NCI-H748 (cell line): ENCODE measurements at regions not wholly inside any gene's neighbourhood (a gene's known extent, or its start where the extent isn't known, plus 50 kb on each side); places are given as distances from the start of the nearest gene placed in this dataset.
"Not testable (repeated sequence)": the region's sequence is repeated elsewhere in the genome, so short reads cannot be mapped to it uniquely, and the experiment has no call there.

ENCODE experiments used
- DNase-seq: peaks from one replicate; lab custom pipeline; 2025; ENCODE audit not compliant: unreplicated experiment; lab: John Stamatoyannopoulos, UW

GRCh38 chr1:73772941-73773340 lies 425.0 kb downstream of the LRRIQ3 start:
- no peak for DNase-seq

- DNase-seq, result no peak
Observed at GRCh38 chr1:73771396-73771795, 426.6 kb downstream of the LRRIQ3 start.

GRCh38 chr1:73770109-73770905 lies 427.7 kb downstream of the LRRIQ3 start:
- DNase-seq, result no peak

- DNase-seq, result peak; percentile 12
Observed at GRCh38 chr1:73766786-73767348, 431.1 kb downstream of the LRRIQ3 start.

GRCh38 chr1:73765551-73766233 lies 432.3 kb downstream of the LRRIQ3 start:
- peak; percentile 46 for DNase-seq

GRCh38 chr1:73761559-73761958 lies 436.4 kb downstream of the LRRIQ3 start:
- DNase-seq, result no peak

- no peak for DNase-seq
Observed at GRCh38 chr1:73759011-73759410, 439.0 kb downstream of the LRRIQ3 start.

- no peak for DNase-seq
Observed at GRCh38 chr1:73756817-73757216, 441.2 kb downstream of the LRRIQ3 start.

- no peak for DNase-seq
Observed at GRCh38 chr1:73755649-73756048, 442.3 kb downstream of the LRRIQ3 start.

- DNase-seq, result no peak
Observed at GRCh38 chr1:73749996-73750395, 448.0 kb downstream of the LRRIQ3 start.

- DNase-seq, result no peak
Observed at GRCh38 chr1:73744985-73745384, 453.0 kb downstream of the LRRIQ3 start.

GRCh38 chr1:73736125-73736524 lies 461.9 kb downstream of the LRRIQ3 start:
- no peak for DNase-seq

GRCh38 chr1:73727036-73727435 lies 470.9 kb downstream of the LRRIQ3 start:
- no peak for DNase-seq

GRCh38 chr1:73722055-73722454 lies 475.9 kb downstream of the LRRIQ3 start:
- no peak for DNase-seq

- no peak for DNase-seq
Observed at GRCh38 chr1:73717976-73718375, 480.0 kb downstream of the LRRIQ3 start.

GRCh38 chr1:73711089-73711488 lies 486.9 kb downstream of the LRRIQ3 start:
- no peak for DNase-seq

- DNase-seq, result peak; percentile 6
Observed at GRCh38 chr1:73701826-73702225, 496.1 kb downstream of the LRRIQ3 start.

GRCh38 chr1:73676186-73676585 lies 521.8 kb downstream of the LRRIQ3 start:
- no peak for DNase-seq

- DNase-seq, result peak; percentile 74
Observed at GRCh38 chr1:73674945-73675561, 522.9 kb downstream of the LRRIQ3 start.

- peak; percentile 90 for DNase-seq
Observed at GRCh38 chr1:73673971-73674370, 524.0 kb downstream of the LRRIQ3 start.

GRCh38 chr1:73671530-73671929 lies 526.4 kb downstream of the LRRIQ3 start:
- DNase-seq, result no peak

GRCh38 chr1:73667959-73668358 lies 530.0 kb downstream of the LRRIQ3 start:
- DNase-seq, result not testable (repeated sequence)
